ENCODE measurements at regions not wholly inside any gene's neighbourhood (a gene's known extent, or its start where the extent isn't known, plus 50 kb on each side); places are given as distances from the start of the nearest gene placed in this dataset.
"Not testable (repeated sequence)": the region's sequence is repeated elsewhere in the genome, so short reads cannot be mapped to it uniquely, and the experiment has no call there.

GRCh38 chr3:76490064-76490463 lies 549.8 kb upstream of the ROBO2 start:
- H3K27ac Mint-ChIP-seq: no peak overlapping the region
- H3K4me3 Mint-ChIP-seq: no peak overlapping the region
- no peak for ATAC-seq

GRCh38 chr3:76495216-76495615 lies 544.7 kb upstream of the ROBO2 start:
- DNase-seq (no peak), ATAC-seq (no peak)
- no peaks in the 10 kb centered on the region for H3K36me3 Mint-ChIP-seq
- H3K27ac Mint-ChIP-seq: no peak overlapping the region
- no peaks in the 10 kb centered on the region for H3K4me1 Mint-ChIP-seq
- H3K4me3 Mint-ChIP-seq: no peak overlapping the region
- peaks cover 15% of the 10 kb centered on the region for H3K9me3 Mint-ChIP-seq (ENCODE audit: low read depth)
- CTCF ChIA-PET: no interaction called here
- no peaks in the 10 kb centered on the region for H3K27me3 Mint-ChIP-seq

More at GRCh38 chr3:76490064-76490463, 549.8 kb upstream of the ROBO2 start:
- CTCF ChIA-PET: no interaction called here
- Mint-ChIP-seq H3K27me3 (no peaks in the 10 kb centered on the region), H3K9me3 (ENCODE audit: low read depth) (peaks cover 12% of the 10 kb centered on the region), H3K4me1 (no peaks in the 10 kb centered on the region), H3K36me3 (no peaks in the 10 kb centered on the region)
- DNase-seq: no peak

- H3K4me1 Mint-ChIP-seq: no peaks in the 10 kb centered on the region
- no peak overlapping the region for H3K27ac Mint-ChIP-seq
- no peak for ATAC-seq
- no peak overlapping the region for H3K4me3 Mint-ChIP-seq
- no peaks in the 10 kb centered on the region for H3K36me3 Mint-ChIP-seq
- H3K27me3 Mint-ChIP-seq: no peaks in the 10 kb centered on the region
- CTCF ChIA-PET: no interaction called here
- no peak for DNase-seq
- peaks cover 10% of the 10 kb centered on the region for H3K9me3 Mint-ChIP-seq (ENCODE audit: low read depth)
Measured at GRCh38 chr3:76497636-76498035, 542.3 kb upstream of the ROBO2 start.

- ATAC-seq: no peak
- H3K27ac Mint-ChIP-seq: no peak overlapping the region
- H3K36me3 Mint-ChIP-seq: no peaks in the 10 kb centered on the region
- CTCF ChIA-PET: no interaction called here
- no peaks in the 10 kb centered on the region for H3K4me1 Mint-ChIP-seq
- no peaks in the 10 kb centered on the region for H3K27me3 Mint-ChIP-seq
- no peak overlapping the region for H3K4me3 Mint-ChIP-seq
- peaks cover 9% of the 10 kb centered on the region for H3K9me3 Mint-ChIP-seq (ENCODE audit: low read depth)
- no peak for DNase-seq
Measured at GRCh38 chr3:76500746-76501275, 539.1 kb upstream of the ROBO2 start.

- Mint-ChIP-seq H3K27me3 (no peaks in the 10 kb centered on the region), H3K4me3 (no peak overlapping the region), H3K36me3 (no peaks in the 10 kb centered on the region), H3K9me3 (ENCODE audit: low read depth) (peaks cover 11% of the 10 kb centered on the region), H3K4me1 (no peaks in the 10 kb centered on the region), H3K27ac (no peak overlapping the region)
- no peak for ATAC-seq
- no peak for DNase-seq
- CTCF ChIA-PET: no interaction called here
Measured at GRCh38 chr3:76501315-76501714, 538.6 kb upstream of the ROBO2 start.

- Mint-ChIP-seq H3K4me3 (no peak overlapping the region), H3K27ac (no peak overlapping the region), H3K9me3 (ENCODE audit: low read depth) (peaks cover 5% of the 10 kb centered on the region), H3K4me1 (no peaks in the 10 kb centered on the region), H3K36me3 (no peaks in the 10 kb centered on the region), H3K27me3 (no peaks in the 10 kb centered on the region)
- CTCF ChIA-PET: no interaction called here
- no peak for ATAC-seq
- DNase-seq: no peak
Measured at GRCh38 chr3:76502076-76502475, 537.8 kb upstream of the ROBO2 start.

GRCh38 chr3:76505202-76505845 lies 534.6 kb upstream of the ROBO2 start:
- H3K9me3 Mint-ChIP-seq (ENCODE audit: low read depth): peaks cover 12% of the 10 kb centered on the region
- ATAC-seq (no peak), DNase-seq (no peak)
- CTCF ChIA-PET: no interaction called here
- no peak overlapping the region for H3K27ac Mint-ChIP-seq
- no peaks in the 10 kb centered on the region for H3K4me1 Mint-ChIP-seq
- H3K4me3 Mint-ChIP-seq: no peak overlapping the region
- no peaks in the 10 kb centered on the region for H3K36me3 Mint-ChIP-seq
- H3K27me3 Mint-ChIP-seq: no peaks in the 10 kb centered on the region

- H3K4me3 Mint-ChIP-seq: no peak overlapping the region
- H3K27ac Mint-ChIP-seq: no peak overlapping the region
- DNase-seq (no peak), ATAC-seq (no peak)
- H3K9me3 Mint-ChIP-seq (ENCODE audit: low read depth): peaks cover 12% of the 10 kb centered on the region
- CTCF ChIA-PET: no interaction called here
- no peaks in the 10 kb centered on the region for H3K4me1 Mint-ChIP-seq
- H3K36me3 Mint-ChIP-seq: no peaks in the 10 kb centered on the region
- H3K27me3 Mint-ChIP-seq: no peaks in the 10 kb centered on the region
Measured at GRCh38 chr3:76509179-76509830, 530.6 kb upstream of the ROBO2 start.

GRCh38 chr3:76514836-76515235 lies 525.1 kb upstream of the ROBO2 start:
- ATAC-seq (no peak), DNase-seq (no peak)
- H3K4me3 Mint-ChIP-seq: no peak overlapping the region
- peaks cover 10% of the 10 kb centered on the region for H3K9me3 Mint-ChIP-seq (ENCODE audit: low read depth)
- CTCF ChIA-PET: no interaction called here
- no peaks in the 10 kb centered on the region for H3K27me3 Mint-ChIP-seq
- no peak overlapping the region for H3K27ac Mint-ChIP-seq
- H3K4me1 Mint-ChIP-seq: no peaks in the 10 kb centered on the region
- H3K36me3 Mint-ChIP-seq: no peaks in the 10 kb centered on the region

- Mint-ChIP-seq H3K27me3 (no peaks in the 10 kb centered on the region), H3K36me3 (no peaks in the 10 kb centered on the region)
- CTCF ChIA-PET: no interaction called here
Measured at GRCh38 chr3:76523337-76523736, 516.6 kb upstream of the ROBO2 start.

GRCh38 chr3:76525726-76526125 lies 514.2 kb upstream of the ROBO2 start:
- ATAC-seq (no peak), DNase-seq (no peak)
- no peaks in the 10 kb centered on the region for H3K36me3 Mint-ChIP-seq
- CTCF ChIA-PET: no interaction called here
- H3K4me1 Mint-ChIP-seq: no peaks in the 10 kb centered on the region
- no peak overlapping the region for H3K4me3 Mint-ChIP-seq
- H3K27ac Mint-ChIP-seq: no peak overlapping the region
- H3K9me3 Mint-ChIP-seq (ENCODE audit: low read depth): peaks cover 10% of the 10 kb centered on the region
- no peaks in the 10 kb centered on the region for H3K27me3 Mint-ChIP-seq

More at GRCh38 chr3:76523337-76523736, 516.6 kb upstream of the ROBO2 start:
- Mint-ChIP-seq H3K4me1 (no peaks in the 10 kb centered on the region), H3K4me3 (no peak overlapping the region), H3K27ac (no peak overlapping the region), H3K9me3 (ENCODE audit: low read depth) (peaks cover 8% of the 10 kb centered on the region)
- ATAC-seq: no peak
- no peak for DNase-seq

- Mint-ChIP-seq H3K4me1 (no peaks in the 10 kb centered on the region), H3K27me3 (no peaks in the 10 kb centered on the region), H3K36me3 (no peaks in the 10 kb centered on the region), H3K9me3 (ENCODE audit: low read depth) (peaks cover 12% of the 10 kb centered on the region), H3K27ac (no peak overlapping the region), H3K4me3 (no peak overlapping the region)
- ATAC-seq (no peak), DNase-seq (no peak)
- CTCF ChIA-PET: no interaction called here
Measured at GRCh38 chr3:76527773-76528172, 512.1 kb upstream of the ROBO2 start.

GRCh38 chr3:76532158-76532822 lies 507.6 kb upstream of the ROBO2 start:
- DNase-seq: no peak
- Mint-ChIP-seq H3K27me3 (no peaks in the 10 kb centered on the region), H3K4me1 (no peaks in the 10 kb centered on the region), H3K27ac (no peak overlapping the region), H3K4me3 (no peak overlapping the region), H3K36me3 (no peaks in the 10 kb centered on the region), H3K9me3 (ENCODE audit: low read depth) (peaks cover 13% of the 10 kb centered on the region)
- no peak for ATAC-seq
- CTCF ChIA-PET: no interaction called here

- H3K4me1 Mint-ChIP-seq, H3K27me3 Mint-ChIP-seq, ATAC-seq, H3K27ac Mint-ChIP-seq, DNase-seq, H3K36me3 Mint-ChIP-seq, H3K4me3 Mint-ChIP-seq, CTCF ChIA-PET: not testable (repeated sequence)
- peaks cover 12% of the 10 kb centered on the region for H3K9me3 Mint-ChIP-seq (ENCODE audit: low read depth)
Measured at GRCh38 chr3:76533710-76534109, 506.2 kb upstream of the ROBO2 start.
